GM21576 (cell line): ENCODE measurements at regions not wholly inside any gene's neighbourhood (a gene's known extent, or its start where the extent isn't known, plus 50 kb on each side); places are given as distances from the start of the nearest gene placed in this dataset.
"Not testable (repeated sequence)": the region's sequence is repeated elsewhere in the genome, so short reads cannot be mapped to it uniquely, and the experiment has no call there.

ENCODE experiments used
- ATAC-seq: cut with Tn5 transposase; IDR thresholded peaks from one replicate; pipeline ENCODE4 v1.9.1; 2021; ENCODE audit warnings: mild to moderate bottlenecking, moderate library complexity; ENCODE audit not compliant: unreplicated experiment

- no peak for ATAC-seq
Measured at GRCh38 chr12:125540580-125541204, 475.5 kb downstream of the AACS start.

- no peak for ATAC-seq
Measured at GRCh38 chr12:125544960-125545359, 479.7 kb downstream of the AACS start.

GRCh38 chr12:125549171-125549570 is 483.9 kb downstream of the AACS start:
- no peak for ATAC-seq

GRCh38 chr12:125549836-125550235 is 484.6 kb downstream of the AACS start:
- ATAC-seq = no peak

DNA sequence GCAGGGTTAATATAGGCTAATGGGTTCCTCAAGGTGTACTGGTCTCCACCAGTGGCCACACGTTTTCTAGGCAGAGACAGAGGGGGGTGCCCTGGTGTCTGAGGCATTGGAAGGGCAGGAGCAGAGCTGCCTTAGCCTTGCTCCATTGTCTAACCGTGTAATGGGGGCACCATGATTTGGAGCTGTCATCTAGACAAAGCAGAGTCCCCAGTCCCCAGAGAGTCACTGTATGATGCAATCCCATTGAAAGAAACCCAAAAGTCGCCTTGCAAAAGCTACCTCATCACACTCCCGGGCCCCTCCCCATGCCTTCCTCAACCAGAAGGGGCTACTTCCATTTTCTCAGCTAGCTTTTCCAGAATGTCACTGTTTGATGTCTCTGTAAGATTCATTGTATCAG is 487.1 kb downstream of the AACS start:
- ATAC-seq = no peak

GRCh38 chr12:125561008-125561407 is 495.8 kb downstream of the AACS start:
- ATAC-seq = not testable (repeated sequence)

DNA sequence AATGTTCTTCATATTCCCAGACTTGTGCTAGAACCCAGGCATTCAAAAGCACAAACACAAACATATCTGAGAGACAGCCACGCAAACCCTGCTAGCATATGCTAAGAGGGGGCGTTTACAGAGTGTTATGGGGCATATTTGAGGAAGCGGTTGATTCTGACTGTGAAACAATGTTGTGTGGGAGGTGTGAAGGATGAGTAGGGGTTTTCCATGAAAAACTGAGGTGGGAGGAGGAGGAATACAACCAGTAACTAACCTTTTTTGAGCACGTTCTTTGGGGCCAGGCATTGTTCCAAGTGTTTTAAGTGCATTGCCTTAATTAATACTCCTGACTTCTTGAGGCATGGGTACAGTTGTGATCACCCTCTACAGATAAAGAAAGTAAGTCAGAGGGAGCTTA is 499.5 kb downstream of the AACS start:
- ATAC-seq = no peak

DNA sequence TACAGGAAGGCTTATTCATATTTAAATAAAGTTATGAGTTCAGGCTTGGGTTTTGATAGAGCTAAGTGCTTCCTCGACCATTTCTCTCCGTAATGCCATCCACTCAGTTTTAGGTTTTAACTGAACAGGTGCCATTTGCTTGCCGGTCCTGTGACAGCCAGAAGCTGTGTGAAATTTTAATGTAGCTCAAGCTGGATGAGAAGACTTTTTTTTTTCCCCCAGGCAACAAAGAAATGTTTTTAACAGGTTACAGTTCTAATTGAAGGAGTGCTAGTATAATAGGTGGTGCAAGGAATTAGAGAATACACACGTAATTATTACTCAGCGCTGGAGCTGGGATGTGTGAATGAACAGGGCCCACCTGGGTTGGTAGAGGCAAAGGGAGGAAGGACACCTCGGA is 502.3 kb downstream of the AACS start:
- no peak for ATAC-seq

DNA sequence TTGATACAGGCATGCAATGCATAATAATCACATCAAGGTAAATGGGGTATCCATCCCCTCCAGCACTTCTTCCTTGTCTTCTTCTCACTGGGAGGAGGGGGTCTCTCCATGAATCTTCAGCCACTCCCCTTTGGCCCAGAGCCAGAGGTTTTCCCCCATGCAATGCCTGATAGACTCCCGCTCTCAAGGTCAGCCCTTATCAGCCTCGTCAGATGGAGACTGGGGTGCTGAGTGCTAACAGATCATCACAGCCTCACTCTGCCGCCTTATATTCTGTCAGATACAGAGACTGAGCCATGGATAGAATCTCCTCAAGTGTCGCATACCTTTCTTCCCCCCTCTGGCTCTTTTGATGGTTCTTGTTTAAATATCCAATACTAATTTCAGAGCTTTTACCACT is 503.1 kb downstream of the AACS start:
- ATAC-seq = no peak

DNA sequence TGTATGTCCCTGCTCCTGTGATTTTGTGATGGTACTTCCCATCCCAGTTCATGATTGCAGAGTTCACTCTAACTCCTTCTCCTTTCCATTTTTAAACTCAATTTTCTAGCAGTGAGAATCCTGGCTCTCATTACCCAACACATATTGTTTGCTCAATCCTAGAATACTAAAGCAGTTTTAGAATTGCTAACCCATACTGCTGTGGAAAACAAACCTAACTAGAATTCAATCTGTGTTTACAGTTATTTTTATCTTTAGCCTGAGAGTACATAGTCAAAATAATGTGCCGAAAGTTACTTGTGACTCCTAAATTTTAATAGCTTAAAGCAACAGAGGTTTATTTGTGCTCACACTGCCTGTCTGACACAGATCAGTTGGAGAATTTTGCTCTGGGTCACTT is 508.0 kb downstream of the AACS start:
- no peak for ATAC-seq

DNA sequence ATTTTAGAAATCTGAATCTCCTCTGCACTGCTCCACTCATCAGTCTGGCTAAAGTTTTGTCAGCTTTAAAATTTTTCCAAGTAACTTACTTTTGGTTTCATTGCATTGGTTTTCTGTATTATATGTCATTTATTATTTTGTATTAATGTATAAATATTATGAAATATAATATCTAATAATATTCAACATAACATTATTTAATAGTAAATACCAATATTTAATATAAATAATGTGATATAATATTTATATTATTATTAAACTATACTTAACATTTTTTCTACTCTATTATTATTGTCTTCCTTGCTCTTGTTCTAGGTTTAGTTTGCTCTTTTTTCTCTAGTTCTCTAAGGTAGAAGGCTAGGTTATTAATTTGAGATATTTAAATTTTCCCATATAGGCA is 512.1 kb downstream of the AACS start:
- ATAC-seq = no peak

DNA sequence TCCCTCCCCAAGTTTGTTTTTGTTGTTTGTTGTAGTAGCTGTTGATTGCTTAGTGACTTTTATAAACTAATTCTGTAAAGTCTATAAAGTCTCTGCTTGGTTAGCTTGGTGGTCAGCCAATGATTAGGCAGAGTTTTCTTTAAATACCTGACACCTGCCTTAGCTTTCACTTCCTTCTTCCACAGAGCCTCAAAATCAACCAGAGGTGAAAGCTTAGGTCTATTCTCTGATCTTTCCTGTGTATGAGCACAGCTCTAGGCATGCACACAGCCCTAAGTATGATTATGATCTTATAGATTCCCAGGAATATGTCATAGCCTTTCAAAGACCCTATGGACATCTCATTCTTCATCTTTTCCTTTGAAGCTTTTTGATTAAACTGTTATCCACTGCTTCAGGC is 514.7 kb downstream of the AACS start:
- ATAC-seq = no peak

GRCh38 chr12:125583071-125583470 is 517.8 kb downstream of the AACS start:
- no peak for ATAC-seq

DNA sequence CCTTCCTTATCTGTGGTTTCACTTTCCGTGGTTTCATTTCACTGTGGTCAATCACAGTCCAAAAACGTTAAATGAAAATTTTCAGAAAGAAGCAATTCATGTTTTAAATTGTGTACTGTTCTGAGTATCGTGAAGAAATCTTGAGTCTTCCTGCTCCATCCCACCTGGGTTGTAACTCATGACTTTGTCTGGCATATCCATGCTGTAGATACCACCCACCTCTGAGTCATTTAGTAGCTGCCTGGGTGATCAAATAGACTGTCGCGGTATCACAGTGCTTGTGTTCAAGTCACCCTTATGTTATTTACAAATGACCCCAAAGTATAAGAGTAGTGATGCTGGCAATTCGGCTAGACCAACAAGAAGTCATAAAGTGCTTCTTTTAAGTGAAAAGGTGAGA is 521.2 kb downstream of the AACS start:
- ATAC-seq = no peak

DNA sequence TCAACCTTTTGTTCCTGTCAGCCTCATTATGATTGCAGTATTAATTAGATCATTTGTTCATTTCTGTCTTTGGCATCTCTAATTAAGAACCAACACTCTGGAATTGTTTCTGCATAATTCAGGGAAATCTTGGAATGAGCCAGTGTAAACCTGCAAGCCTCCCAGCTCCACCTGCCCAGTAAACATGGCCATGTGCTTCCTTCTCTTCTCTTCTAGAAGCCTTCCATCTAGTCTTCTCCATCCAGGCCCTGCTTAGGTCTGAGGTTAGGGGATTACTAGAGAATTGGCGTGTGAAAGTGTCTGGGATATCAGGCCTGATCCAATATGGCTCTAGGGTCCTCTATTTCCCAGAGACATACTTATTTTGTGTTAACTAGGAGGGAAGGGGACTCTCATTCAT is 528.0 kb downstream of the AACS start:
- no peak for ATAC-seq

- ATAC-seq = no peak
Measured at GRCh38 chr12:125604976-125605375, 539.7 kb downstream of the AACS start.

- no peak for ATAC-seq
Measured at GRCh38 chr12:125606312-125606711, 541.1 kb downstream of the AACS start.

GRCh38 chr12:125610292-125610691 is 545.1 kb downstream of the AACS start:
- no peak for ATAC-seq

DNA sequence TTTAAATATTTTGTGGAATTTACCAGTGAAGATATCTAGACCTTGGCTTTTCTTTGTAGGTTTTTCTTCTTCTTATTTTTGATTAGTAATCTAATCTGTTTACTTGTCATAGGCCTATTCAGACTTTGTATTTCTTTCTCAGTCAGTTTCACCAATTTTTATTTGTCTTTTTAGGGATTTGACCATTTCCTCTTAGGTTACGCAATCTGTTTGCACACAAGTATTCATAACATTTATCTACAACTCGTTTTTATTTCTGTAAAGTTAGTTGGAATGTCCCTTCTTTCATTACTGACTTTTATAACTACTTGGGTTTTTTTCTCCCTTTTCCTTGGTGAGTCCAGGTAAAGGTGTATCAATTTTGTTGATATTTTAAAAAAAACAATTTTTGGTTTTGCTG is 545.7 kb downstream of the AACS start:
- no peak for ATAC-seq

GRCh38 chr12:125614058-125614457 is 548.8 kb downstream of the AACS start:
- no peak for ATAC-seq

DNA sequence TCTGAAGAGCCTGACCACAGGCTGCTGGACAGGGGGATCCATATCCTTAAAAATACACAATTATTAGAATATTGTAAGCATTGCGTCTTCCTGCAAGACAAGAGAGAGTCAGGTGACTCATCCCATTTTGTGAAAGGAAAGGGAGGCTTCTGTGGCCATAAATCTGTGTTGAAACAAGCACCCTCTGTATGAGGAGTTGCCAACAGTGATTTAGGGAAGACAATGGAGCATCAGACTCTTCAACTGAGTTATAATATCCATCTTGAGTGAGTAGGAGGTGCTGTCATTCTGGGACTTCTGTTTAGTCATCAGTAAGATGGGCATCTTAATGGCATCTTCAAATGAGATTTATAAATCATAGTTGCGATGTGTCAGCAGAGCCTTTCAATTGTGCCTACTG is 554.5 kb downstream of the AACS start:
- ATAC-seq = no peak

- no peak for ATAC-seq
Measured at GRCh38 chr12:125633686-125634085, 568.5 kb downstream of the AACS start.

DNA sequence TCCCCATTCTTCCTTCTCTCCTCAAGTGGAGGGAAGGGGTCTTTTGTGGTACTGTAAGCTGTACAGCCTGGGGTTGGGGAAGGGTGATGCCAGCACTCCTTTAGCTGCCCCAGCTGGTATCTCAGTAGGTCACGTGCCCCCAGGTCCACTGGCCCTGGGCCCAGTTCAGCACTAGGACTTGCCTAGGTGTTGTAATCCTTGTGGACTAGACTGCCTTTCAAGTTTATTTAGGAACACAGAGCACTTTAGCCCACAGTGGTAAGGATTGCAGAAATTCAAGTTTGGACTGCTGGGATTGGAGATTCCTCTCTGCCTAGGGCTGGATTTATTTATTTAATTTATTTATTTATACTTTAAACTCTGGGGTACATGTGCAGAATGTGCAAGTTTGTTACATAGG is 569.6 kb downstream of the AACS start:
- no peak for ATAC-seq

GRCh38 chr12:125639826-125640225 is 574.6 kb downstream of the AACS start:
- no peak for ATAC-seq
